K562 (cell line): ENCODE measurements at regions not wholly inside any gene's neighbourhood (a gene's known extent, or its start where the extent isn't known, plus 50 kb on each side); places are given as distances from the start of the nearest gene placed in this dataset.

ENCODE experiments used
- ATAC-seq: fragments of 200-7000 bp; cut with Tn5 transposase; 3 replicates; pipeline ENCODE4 v1.9.1; 2020; ENCODE audit warnings: moderate library complexity
- BruUV-seq: library from RNA; stranded (reverse); fragments of 400-500 nt; replicated peaks from 2 replicates; lab custom pipeline; 2021; lab: Mats Ljungman, UMichigan
- CTCF ChIA-PET: fragments of 300-600 bp; formaldehyde crosslinking; extraction: SDS; loops from one replicate; lab custom pipeline; 2021; ENCODE audit warnings: low intra/inter-chr PET ratio; lab: Yijun Ruan, JAX
- POLR2A ChIA-PET: fragments of 300-600, 350-650 bp; sonication (Branson Sonifier 250); formaldehyde crosslinking; extraction: SDS; loops from one replicate; lab custom pipeline; 2021; ENCODE audit warnings: antibody characterized with exemption, inconsistent platforms; lab: Yijun Ruan, JAX
- DNase-seq, 4 experiments: peaks; one replicate each; pipeline versions ENCODE4 v3.0.0 to v3.0.0-alpha.2; 2011 to 2018; ENCODE audit warnings: low spot score in 3 of 4, mixed read lengths in 3 of 4; ENCODE audit errors: extremely low read depth in 1 of 4
- FAIRE-seq: peaks from 2 replicates; lab custom pipeline; 2011; peaks lifted over from hg19 to GRCh38; lab: Jason Lieb, UNC
- H2AFZ ChIP-seq: 2 replicates; pipeline ENCODE4 v1.6.0; 2011; ENCODE audit warnings: low read depth, low read length, control low read depth, inconsistent platforms
- H3K27ac ChIP-seq: fragments of 200-600 bp; 3 replicates; pipeline ENCODE4 v1.8.0; 2011; ENCODE audit warnings: low read depth, mild to moderate bottlenecking, control low read depth, inconsistent platforms, low read length, moderate library complexity, mixed read lengths; ENCODE audit errors: extremely low read depth
- H3K27me3 ChIP-seq, 2 experiments: fragments of 300-600 bp in 1 of 2; 2 replicates in 1 of 2; 3 replicates in 1 of 2; pipeline versions ENCODE4 v1.6.0 to v1.8.0; 2011; ENCODE audit warnings: inconsistent platforms in 2 of 2, low read length in 2 of 2, mild to moderate bottlenecking in 1 of 2, mixed read lengths in 1 of 2, moderate library complexity in 1 of 2; ENCODE audit not compliant: control insufficient read depth in 2 of 2, insufficient read depth in 2 of 2
- H3K36me3 ChIP-seq: fragments of 300-600 bp; 3 replicates; pipeline ENCODE4 v1.8.0; 2011; ENCODE audit warnings: mild to moderate bottlenecking, low read length, inconsistent platforms; ENCODE audit not compliant: control insufficient read depth, insufficient read depth
- H3K4me1 ChIP-seq, 2 experiments: fragments of 200-600 bp in 1 of 2; replicated peaks in 1 of 2; 2 replicates in 1 of 2; 3 replicates in 1 of 2; pipeline versions ENCODE4 v1.5.1 to v1.8.0; 2011; ENCODE audit warnings: inconsistent platforms in 2 of 2, low read length in 2 of 2, mild to moderate bottlenecking in 1 of 2, mixed read lengths in 1 of 2, moderate library complexity in 1 of 2; ENCODE audit not compliant: control insufficient read depth in 2 of 2, insufficient read depth in 2 of 2
- H3K4me2 ChIP-seq: 2 replicates; pipeline ENCODE4 v1.6.1; 2011; ENCODE audit warnings: low read length, control low read depth, inconsistent platforms, mixed read lengths; ENCODE audit not compliant: insufficient read depth
- H3K4me3 ChIP-seq: fragments of 200-600 bp; sonication (generic), shearing (Covaris generic); 2 replicates; pipeline ENCODE4 v1.5.1; 2016; ENCODE audit warnings: control low read depth, inconsistent platforms
- H3K79me2 ChIP-seq: fragments of 200-600 bp; 3 replicates; pipeline ENCODE4 v1.8.0; 2011; ENCODE audit warnings: low read length, inconsistent platforms; ENCODE audit not compliant: control insufficient read depth, insufficient read depth
- H3K9ac ChIP-seq, 2 experiments: 2 replicates each; pipeline versions ENCODE4 v1.6.0 to v1.6.1; 2011; ENCODE audit warnings: low read depth in 2 of 2, low read length in 2 of 2, control low read depth in 1 of 2, inconsistent platforms in 1 of 2, mild to moderate bottlenecking in 1 of 2, mixed read lengths in 1 of 2; ENCODE audit not compliant: insufficient read depth in 1 of 2
- H3K9me1 ChIP-seq: one replicate; pipeline ENCODE4 v1.6.0; 2011; ENCODE audit warnings: inconsistent platforms, mild to moderate bottlenecking, low read length, moderate library complexity; ENCODE audit not compliant: control insufficient read depth, insufficient read depth
- H3K9me3 ChIP-seq: replicated peaks from 2 replicates; pipeline ENCODE4 v1.5.1; 2011; ENCODE audit warnings: low read depth, low read length, inconsistent platforms; ENCODE audit not compliant: control insufficient read depth, insufficient read depth
- H4K20me1 ChIP-seq: replicated peaks from 2 replicates; pipeline ENCODE4 v1.6.1; 2011; ENCODE audit warnings: low read length, inconsistent platforms, mixed read lengths; ENCODE audit not compliant: control insufficient read depth, insufficient read depth
- CUX1 ChIP-seq: fragments of 200-800 bp; sonication (Bioruptor generic); IDR thresholded peaks from 2 replicates; pipeline ENCODE4 v1.6.1; 2016; ENCODE audit warnings: missing genetic modification characterization, missing compliant biosample characterization
- E2F1 ChIP-seq: sonication (generic); formaldehyde crosslinking; IDR thresholded peaks from 2 replicates; pipeline ENCODE4 v1.8.1; 2023; ENCODE audit warnings: mild to moderate bottlenecking, missing genetic modification reagents, moderate library complexity
- HMG20B ChIP-seq: fragments of 250-450 bp; sonication (Bioruptor Pico); IDR thresholded peaks from 2 replicates; pipeline ENCODE4 v1.5.0; 2021; ENCODE audit warnings: mild to moderate bottlenecking
- RB1 ChIP-seq: fragments of 450-650 bp; IDR thresholded peaks from 2 replicates; pipeline ENCODE4 v1.6.1; 2017; ENCODE audit warnings: low read depth, mild to moderate bottlenecking
- WGBS: fragments of 100-300 bp; shearing (Covaris generic); methylation state at CpG from one replicate; pipeline ENCODE4 v1.1.6; 2016; ENCODE audit warnings: low coverage, mixed read lengths; ENCODE audit not compliant: insufficient coverage; ENCODE audit errors: missing lambda C conversion rate; 5-methylcytosine and 5-hydroxymethylcytosine counted together
- in situ Hi-C: fragments of 300-500 bp; cut with MboI; formaldehyde crosslinking; loops from 4 replicates; pipeline ENCODE4 v1.15.0; 2018; ENCODE audit warnings: inconsistent platforms, mixed read lengths
- intact Hi-C: fragments of 100-400 bp; cut with micrococcal nuclease; formaldehyde crosslinking; loops from 2 replicates; pipeline ENCODE4 v1.14.2; 2022
- TF ChIP-seq, protein P1 (sequence below), 3 experiments: IDR thresholded peaks in 2 of 3; conservative IDR thresholded peaks in 1 of 3; 2 replicates each; pipeline ENCODE4 v1.5.1; 2011 to 2012; ENCODE audit warnings: low read length in 3 of 3, mild to moderate bottlenecking in 3 of 3, control low read depth in 2 of 3, improper control_type of control experiment in 1 of 3, inconsistent platforms in 1 of 3, low read depth in 1 of 3, mixed read lengths in 1 of 3, moderate library complexity in 1 of 3; ENCODE audit not compliant: insufficient read depth in 2 of 3
- TF ChIP-seq, protein P2 (sequence below): sonication (generic); formaldehyde crosslinking; IDR thresholded peaks from 2 replicates; pipeline ENCODE4 v1.8.0; 2022; ENCODE audit warnings: mild to moderate bottlenecking, missing genetic modification reagents

- TF ChIP-seq CUX1 = no peak
Observed at GRCh38 chr4:67328018-67328278, 217.4 kb downstream of the CENPC start (continued).

- Histone ChIP-seq H3K9me3 (no peaks in the 10 kb centered on the region), H3K4me3 (no peak overlapping the region), H4K20me1 (no peaks in the 10 kb centered on the region), H3K4me2 (no peak overlapping the region), H3K9me1 (no peaks in the 10 kb centered on the region), H3K79me2 (no peaks in the 10 kb centered on the region), H3K36me3 (no peaks in the 10 kb centered on the region), H3K9ac (no peak overlapping the region), H3K27me3 (no peaks in the 10 kb centered on the region), H3K27ac (no peak overlapping the region), H2AFZ (no peak overlapping the region), H3K4me1 (no peaks in the 10 kb centered on the region)
- ChIA-PET CTCF (interaction anchor here (1.8 kb wide), 1 partner anchor 240 kb away, joined by 4 read pairs; no protein-coding TSS in a partner anchor), POLR2A (interaction anchor here (0.5 kb wide), 1 partner anchor 582 kb away, joined by 3 read pairs; no protein-coding TSS in a partner anchor)
- in situ Hi-C loops (no loop called here), intact Hi-C loops (loop anchor here (1.0 to 5.0 kb wide), 3 partner anchors 39 to 239 kb away; no protein-coding TSS in a partner anchor)
- FAIRE-seq (peak; percentile 89), ATAC-seq (peak; percentile 96), DNase-seq (peak; percentile 72 to 81 (median 77))
- BruUV-seq = no TSS peak
- 1% methylated on average over 5 of the region's 6 CpGs for WGBS
- TF ChIP-seq E2F1 (CRISPR knock-in tag) (no peak), HMG20B (CRISPR knock-in tag) (no peak), RB1 (0 out of 2 replicates have a peak, but pooled peaks have one; percentile 25)
- TF ChIP-seq, protein P1, sequence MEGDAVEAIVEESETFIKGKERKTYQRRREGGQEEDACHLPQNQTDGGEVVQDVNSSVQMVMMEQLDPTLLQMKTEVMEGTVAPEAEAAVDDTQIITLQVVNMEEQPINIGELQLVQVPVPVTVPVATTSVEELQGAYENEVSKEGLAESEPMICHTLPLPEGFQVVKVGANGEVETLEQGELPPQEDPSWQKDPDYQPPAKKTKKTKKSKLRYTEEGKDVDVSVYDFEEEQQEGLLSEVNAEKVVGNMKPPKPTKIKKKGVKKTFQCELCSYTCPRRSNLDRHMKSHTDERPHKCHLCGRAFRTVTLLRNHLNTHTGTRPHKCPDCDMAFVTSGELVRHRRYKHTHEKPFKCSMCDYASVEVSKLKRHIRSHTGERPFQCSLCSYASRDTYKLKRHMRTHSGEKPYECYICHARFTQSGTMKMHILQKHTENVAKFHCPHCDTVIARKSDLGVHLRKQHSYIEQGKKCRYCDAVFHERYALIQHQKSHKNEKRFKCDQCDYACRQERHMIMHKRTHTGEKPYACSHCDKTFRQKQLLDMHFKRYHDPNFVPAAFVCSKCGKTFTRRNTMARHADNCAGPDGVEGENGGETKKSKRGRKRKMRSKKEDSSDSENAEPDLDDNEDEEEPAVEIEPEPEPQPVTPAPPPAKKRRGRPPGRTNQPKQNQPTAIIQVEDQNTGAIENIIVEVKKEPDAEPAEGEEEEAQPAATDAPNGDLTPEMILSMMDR (IDR thresholded peaks at IDR 0.05 in 2 of 3, conservative IDR thresholded peaks at IDR 0.05 in 1 of 3; ENCODE audit: insufficient read depth in 2 of 3, low read depth in 1 of 3, low read length in 3 of 3) = peak; percentile 69 to 86 (median 76)
- TF ChIP-seq, protein P2, sequence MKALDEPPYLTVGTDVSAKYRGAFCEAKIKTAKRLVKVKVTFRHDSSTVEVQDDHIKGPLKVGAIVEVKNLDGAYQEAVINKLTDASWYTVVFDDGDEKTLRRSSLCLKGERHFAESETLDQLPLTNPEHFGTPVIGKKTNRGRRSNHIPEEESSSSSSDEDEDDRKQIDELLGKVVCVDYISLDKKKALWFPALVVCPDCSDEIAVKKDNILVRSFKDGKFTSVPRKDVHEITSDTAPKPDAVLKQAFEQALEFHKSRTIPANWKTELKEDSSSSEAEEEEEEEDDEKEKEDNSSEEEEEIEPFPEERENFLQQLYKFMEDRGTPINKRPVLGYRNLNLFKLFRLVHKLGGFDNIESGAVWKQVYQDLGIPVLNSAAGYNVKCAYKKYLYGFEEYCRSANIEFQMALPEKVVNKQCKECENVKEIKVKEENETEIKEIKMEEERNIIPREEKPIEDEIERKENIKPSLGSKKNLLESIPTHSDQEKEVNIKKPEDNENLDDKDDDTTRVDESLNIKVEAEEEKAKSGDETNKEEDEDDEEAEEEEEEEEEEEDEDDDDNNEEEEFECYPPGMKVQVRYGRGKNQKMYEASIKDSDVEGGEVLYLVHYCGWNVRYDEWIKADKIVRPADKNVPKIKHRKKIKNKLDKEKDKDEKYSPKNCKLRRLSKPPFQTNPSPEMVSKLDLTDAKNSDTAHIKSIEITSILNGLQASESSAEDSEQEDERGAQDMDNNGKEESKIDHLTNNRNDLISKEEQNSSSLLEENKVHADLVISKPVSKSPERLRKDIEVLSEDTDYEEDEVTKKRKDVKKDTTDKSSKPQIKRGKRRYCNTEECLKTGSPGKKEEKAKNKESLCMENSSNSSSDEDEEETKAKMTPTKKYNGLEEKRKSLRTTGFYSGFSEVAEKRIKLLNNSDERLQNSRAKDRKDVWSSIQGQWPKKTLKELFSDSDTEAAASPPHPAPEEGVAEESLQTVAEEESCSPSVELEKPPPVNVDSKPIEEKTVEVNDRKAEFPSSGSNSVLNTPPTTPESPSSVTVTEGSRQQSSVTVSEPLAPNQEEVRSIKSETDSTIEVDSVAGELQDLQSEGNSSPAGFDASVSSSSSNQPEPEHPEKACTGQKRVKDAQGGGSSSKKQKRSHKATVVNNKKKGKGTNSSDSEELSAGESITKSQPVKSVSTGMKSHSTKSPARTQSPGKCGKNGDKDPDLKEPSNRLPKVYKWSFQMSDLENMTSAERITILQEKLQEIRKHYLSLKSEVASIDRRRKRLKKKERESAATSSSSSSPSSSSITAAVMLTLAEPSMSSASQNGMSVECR (CRISPR knock-in tag) = no peak
Observed at GRCh38 chr4:67327245-67328017, 217.9 kb downstream of the CENPC start.
